A673 (cell line): ENCODE measurements at regions not wholly inside any gene's neighbourhood (a gene's known extent, or its start where the extent isn't known, plus 50 kb on each side); places are given as distances from the start of the nearest gene placed in this dataset.

Experiments used
- BruUV-seq: library from RNA; stranded (reverse); fragments of 400-500 nt; replicated peaks from 2 replicates; lab custom pipeline; 2021; lab: Mats Ljungman, UMichigan
- CTCF ChIA-PET: fragments of 300-600 bp; sonication (Branson Sonifier 250); formaldehyde crosslinking; loops from one replicate; lab custom pipeline; 2022; ENCODE audit warnings: antibody characterized with exemption; lab: Charles Lee
- POLR2A ChIA-PET: fragments of 300-600 bp; sonication (Branson Sonifier 250); formaldehyde crosslinking; loops from one replicate; lab custom pipeline; 2022; ENCODE audit warnings: antibody characterized with exemption; ENCODE audit not compliant: low non-redundant PET; lab: Charles Lee
- DNase-seq: peaks from one replicate; pipeline ENCODE4 v3.0.0-alpha.2; 2015; ENCODE audit warnings: low spot score
- H3K27ac ChIP-seq: fragments of 200-600 bp; sonication (generic); 2 replicates; pipeline ENCODE4 v1.5.1; 2016; ENCODE audit warnings: mixed run types, low read depth, mild to moderate bottlenecking, mixed read lengths, antibody characterized with exemption, low read length; ENCODE audit not compliant: poor library complexity, severe bottlenecking
- H3K27me3 ChIP-seq: fragments of 200-600 bp; sonication (generic); replicated peaks from 2 replicates; pipeline ENCODE4 v1.6.1; 2017; ENCODE audit warnings: mixed run types, low read depth, mild to moderate bottlenecking, mixed read lengths, antibody characterized with exemption, low read length; ENCODE audit not compliant: insufficient read depth, poor library complexity
- H3K36me3 ChIP-seq: fragments of 200-600 bp; sonication (generic); 2 replicates; pipeline ENCODE4 v1.6.1; 2016; ENCODE audit warnings: mixed run types, mild to moderate bottlenecking, mixed read lengths, antibody characterized with exemption, low read length; ENCODE audit not compliant: insufficient read depth, poor library complexity, severe bottlenecking
- H3K4me1 ChIP-seq: fragments of 200-600 bp; sonication (generic); 2 replicates; pipeline ENCODE4 v1.6.1; 2017; ENCODE audit warnings: mixed run types, mild to moderate bottlenecking, mixed read lengths, antibody characterized with exemption, low read length; ENCODE audit not compliant: insufficient read depth, poor library complexity, severe bottlenecking
- H3K4me3 ChIP-seq: fragments of 200-600 bp; sonication (generic); 2 replicates; pipeline ENCODE4 v1.5.1; 2016; ENCODE audit warnings: low read depth, mixed run types, mild to moderate bottlenecking, mixed read lengths, low read length; ENCODE audit not compliant: poor library complexity, severe bottlenecking
- H3K9me3 ChIP-seq: fragments of 200-600 bp; sonication (generic); 2 replicates; pipeline ENCODE4 v1.6.1; 2016; ENCODE audit warnings: mixed run types, low read depth, mild to moderate bottlenecking, mixed read lengths, antibody characterized with exemption, low read length; ENCODE audit not compliant: poor library complexity, severe bottlenecking
- CTCF ChIP-seq: fragments of 300-800, 200-600 bp; sonication (generic); conservative IDR thresholded peaks from 2 replicates; pipeline ENCODE4 v1.5.1; 2017; ENCODE audit warnings: low read depth, mild to moderate bottlenecking, antibody characterized with exemption, low read length, moderate library complexity, mixed read lengths
- EZH2 ChIP-seq: fragments of 200-600 bp; sonication (generic); IDR thresholded peaks from 2 replicates; pipeline ENCODE4 v1.6.1; 2017; ENCODE audit warnings: borderline replicate concordance, low read depth, mild to moderate bottlenecking, mixed read lengths, antibody characterized with exemption, low read length; ENCODE audit not compliant: poor library complexity, severe bottlenecking
- intact Hi-C: fragments of 100-400 bp; cut with micrococcal nuclease; formaldehyde crosslinking; loops from one replicate; pipeline ENCODE4 v1.10.0; 2022; ENCODE audit not compliant: unreplicated experiment

GRCh38 chr18:14921547-14921946, 173.6 kb downstream of the ANKRD30B start:
- intact Hi-C loops, result no loop called here
- TF ChIP-seq EZH2, result no peak
- no peak for TF ChIP-seq CTCF
- no TSS peak for BruUV-seq
- H3K27me3 ChIP-seq, result no peaks in the 10 kb centered on the region
- H3K27ac ChIP-seq, result no peak overlapping the region
- DNase-seq, result no peak
- ChIA-PET POLR2A (no interaction called here), CTCF (no interaction called here)
- H3K4me3 ChIP-seq, result no peak overlapping the region
- no peaks in the 10 kb centered on the region for H3K36me3 ChIP-seq
- H3K4me1 ChIP-seq, result no peaks in the 10 kb centered on the region
- peaks cover 13% of the 10 kb centered on the region for H3K9me3 ChIP-seq

- no peak overlapping the region for H3K27ac ChIP-seq
- TF ChIP-seq CTCF (no peak), EZH2 (no peak)
- H3K27me3 ChIP-seq, result no peaks in the 10 kb centered on the region
- H3K36me3 ChIP-seq, result no peaks in the 10 kb centered on the region
- ChIA-PET POLR2A (no interaction called here), CTCF (no interaction called here)
- no TSS peak for BruUV-seq
- H3K4me1 ChIP-seq, result no peaks in the 10 kb centered on the region
- H3K4me3 ChIP-seq, result no peak overlapping the region
- DNase-seq, result no peak
- H3K9me3 ChIP-seq, result peaks cover 13% of the 10 kb centered on the region
- intact Hi-C loops, result no loop called here
Observed at GRCh38 chr18:14922031-14922430, 174.1 kb downstream of the ANKRD30B start.

- intact Hi-C loops, result no loop called here
- no TSS peak for BruUV-seq
- no peak overlapping the region for H3K27ac ChIP-seq
- H3K9me3 ChIP-seq, result peaks cover 13% of the 10 kb centered on the region
- no peak overlapping the region for H3K4me3 ChIP-seq
- POLR2A ChIA-PET, result no interaction called here
- TF ChIP-seq EZH2 (no peak), CTCF (no peak)
- CTCF ChIA-PET, result no interaction called here
- DNase-seq, result no peak
- no peaks in the 10 kb centered on the region for H3K4me1 ChIP-seq
- H3K27me3 ChIP-seq, result no peaks in the 10 kb centered on the region
- H3K36me3 ChIP-seq, result no peaks in the 10 kb centered on the region
Observed at GRCh38 chr18:14922965-14923565, 175.1 kb downstream of the ANKRD30B start.
